ENCODE measurements at regions not wholly inside any gene's neighbourhood (a gene's known extent, or its start where the extent isn't known, plus 50 kb on each side); places are given as distances from the start of the nearest gene placed in this dataset.
A peak's percentile ranks its signal among the peaks of the same experiment; 100 is the strongest.

DNA sequence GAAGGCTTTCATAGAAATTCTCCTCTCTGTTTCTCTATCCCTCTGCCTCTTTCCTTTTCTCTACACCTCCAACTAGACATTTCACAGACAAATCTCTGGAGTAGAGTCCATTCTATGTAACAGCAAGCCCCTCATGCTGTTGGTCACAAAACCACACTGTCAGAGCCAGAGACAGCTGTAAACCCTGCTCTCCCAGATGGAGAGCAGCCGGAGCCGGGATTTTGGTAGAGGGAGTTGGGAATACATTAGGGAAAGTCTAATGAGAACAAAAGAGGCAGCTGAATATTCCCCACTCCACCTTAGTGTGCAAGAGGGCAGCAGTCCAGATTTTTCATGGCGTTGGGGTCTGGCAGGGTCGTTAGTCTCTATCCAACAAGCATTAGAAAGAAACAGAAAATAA, 68.3 kb upstream of the EDN1 start:
- no peak for DNase-seq

DNA sequence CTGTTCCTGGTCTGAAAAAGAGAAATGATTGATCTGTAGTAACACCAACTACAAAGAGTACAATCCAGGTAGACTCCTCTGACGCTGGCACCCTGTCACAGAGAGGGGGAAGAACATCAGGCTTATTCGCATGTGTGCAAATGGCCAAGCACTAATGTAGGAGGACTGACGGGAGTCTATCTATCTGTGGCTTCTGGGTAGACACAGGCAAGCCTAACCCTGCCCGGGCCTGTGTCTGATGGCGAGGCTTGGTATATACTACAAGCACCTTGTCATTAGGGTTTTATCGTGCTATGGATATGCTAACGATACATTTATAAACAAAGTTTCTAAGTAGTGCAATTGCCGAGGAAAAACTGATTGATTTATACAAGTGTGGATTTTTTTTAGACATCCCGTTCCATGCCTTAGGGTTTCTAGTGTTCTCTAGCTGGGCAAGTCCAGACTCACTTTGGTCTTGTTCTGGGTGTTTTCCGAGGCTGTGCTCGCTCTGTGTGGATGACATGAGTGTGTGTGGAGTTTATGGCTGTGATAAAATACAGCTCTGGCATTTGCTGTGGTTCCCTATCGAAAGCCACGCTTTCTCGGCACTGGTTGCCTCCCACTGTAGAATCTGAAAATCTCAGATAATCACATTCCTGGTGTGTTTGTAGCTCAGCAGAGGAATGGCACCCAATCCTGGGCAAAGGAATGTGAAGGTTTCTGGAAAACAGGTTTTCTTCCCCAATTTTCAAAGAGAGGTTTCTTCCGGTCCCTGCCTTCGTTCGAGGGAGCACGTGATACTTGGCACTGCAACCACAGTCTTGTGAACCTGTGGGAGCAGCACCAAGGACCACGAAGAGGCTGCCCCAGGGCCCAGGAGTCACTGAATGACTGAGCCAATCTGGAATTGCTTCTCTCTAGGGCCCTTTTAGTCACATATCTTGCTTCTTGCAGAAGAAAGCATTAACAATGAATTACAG, 67.5 kb upstream of the EDN1 start:
- DNase-seq = no peak

DNA sequence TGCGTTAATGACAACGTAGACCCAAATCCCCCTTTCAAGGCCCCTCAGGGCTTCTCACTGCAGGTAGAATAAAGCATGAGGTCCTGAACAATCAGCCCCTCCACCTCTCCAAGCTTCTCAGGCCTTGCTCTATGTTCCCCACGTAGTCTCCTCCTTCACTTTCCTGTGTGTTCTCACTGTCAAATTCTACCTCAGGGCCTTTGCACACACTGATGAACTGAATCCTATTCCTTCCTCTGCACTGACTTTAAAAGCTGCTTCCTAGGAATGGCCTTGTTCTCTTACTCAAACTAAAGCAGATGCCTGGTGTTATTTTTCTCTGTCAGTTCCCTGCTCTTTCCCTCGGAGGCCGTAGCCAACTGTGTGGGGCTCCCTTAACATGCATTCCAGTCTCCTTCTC, 66.8 kb upstream of the EDN1 start:
- DNase-seq = no peak

DNA sequence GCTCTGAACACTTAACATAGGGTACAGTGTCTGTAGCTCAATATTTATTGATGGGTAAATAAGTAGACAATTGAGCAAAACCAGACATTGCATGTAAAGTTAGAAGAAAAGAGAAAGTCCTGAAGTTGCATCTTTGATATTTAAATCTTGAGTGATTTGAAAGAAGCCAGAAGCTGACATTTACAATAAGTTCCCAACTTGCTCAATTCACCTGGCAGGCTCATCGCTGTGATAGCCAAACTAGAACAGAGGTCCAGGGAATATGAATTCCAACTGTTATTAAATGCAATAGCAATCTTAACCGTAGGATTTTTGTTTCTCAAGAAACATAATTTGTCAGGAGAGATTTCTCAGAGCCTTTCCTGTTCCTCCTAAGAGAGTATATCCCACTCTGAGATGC, 65.9 kb upstream of the EDN1 start:
- DNase-seq = no peak

DNA sequence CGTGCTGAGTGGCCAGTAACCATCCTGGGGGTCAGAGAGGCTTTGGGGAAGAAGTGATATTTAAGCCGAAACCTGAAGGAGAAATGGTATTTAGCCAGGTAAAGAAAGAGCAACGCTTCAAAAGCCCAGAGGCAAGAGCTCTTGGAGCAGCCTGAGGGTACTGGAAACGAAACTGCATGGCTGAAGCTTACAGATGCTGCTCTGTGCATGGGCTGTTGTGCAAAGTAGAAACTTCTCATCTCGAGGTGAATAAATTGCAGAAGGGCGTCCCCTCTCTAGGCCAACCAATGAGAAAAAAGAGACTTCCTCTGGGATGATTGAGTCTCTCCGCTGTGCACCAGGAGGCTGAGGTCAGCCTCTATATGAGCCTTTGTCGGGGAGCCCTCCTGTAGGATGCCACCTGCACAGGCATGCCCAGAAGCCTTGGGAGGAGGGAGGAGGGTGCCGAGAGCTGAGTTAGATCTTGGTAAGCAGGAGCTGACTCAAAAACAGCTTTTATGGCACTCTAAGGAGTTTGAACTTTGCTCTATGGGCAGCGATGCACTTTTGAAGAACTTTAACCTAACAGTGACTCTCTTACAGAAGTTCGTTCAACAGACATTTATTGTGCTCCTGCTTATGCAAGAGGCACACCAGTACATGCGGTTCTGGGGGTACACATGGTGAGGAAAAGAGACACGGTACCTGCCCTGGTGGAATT, 61.6 kb upstream of the EDN1 start:
- no peak for DNase-seq

DNA sequence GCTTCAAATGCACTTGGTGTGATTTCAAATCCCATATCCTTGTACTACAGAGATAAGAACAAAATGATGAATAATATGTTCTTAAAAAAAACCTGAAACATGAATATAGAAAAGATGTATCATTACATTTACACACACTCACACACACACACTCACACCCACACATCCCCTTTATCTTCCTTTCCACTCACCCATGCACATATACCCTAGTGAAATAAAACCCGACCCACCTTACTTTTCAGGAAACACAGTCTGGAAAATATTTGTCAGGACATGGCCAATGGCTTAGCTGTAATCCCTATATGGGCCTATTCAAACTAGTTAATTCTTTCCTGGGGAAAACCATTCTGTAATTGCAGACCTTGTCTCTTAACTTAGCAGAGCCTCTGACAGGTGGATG, 60.8 kb upstream of the EDN1 start:
- DNase-seq = no peak

DNA sequence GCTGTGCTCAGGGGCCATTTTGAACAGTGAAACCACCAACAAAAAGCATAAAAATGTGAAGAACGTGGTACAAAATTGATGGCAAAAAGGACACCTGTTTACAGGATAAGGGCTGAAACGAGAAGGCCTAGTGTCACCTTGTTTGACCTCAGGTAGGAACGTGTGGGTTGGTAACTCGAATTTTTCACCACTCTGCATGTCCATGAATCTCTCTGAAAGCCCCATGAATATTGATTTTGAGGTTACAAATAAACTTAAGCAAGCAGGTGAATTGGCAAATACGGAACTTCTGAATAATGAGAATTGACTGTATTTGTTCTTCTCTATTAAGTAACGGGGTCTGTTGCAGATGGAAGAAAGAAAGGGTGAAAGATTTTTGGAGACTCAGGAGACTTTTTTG, 59.6 kb upstream of the EDN1 start:
- no peak for DNase-seq

DNA sequence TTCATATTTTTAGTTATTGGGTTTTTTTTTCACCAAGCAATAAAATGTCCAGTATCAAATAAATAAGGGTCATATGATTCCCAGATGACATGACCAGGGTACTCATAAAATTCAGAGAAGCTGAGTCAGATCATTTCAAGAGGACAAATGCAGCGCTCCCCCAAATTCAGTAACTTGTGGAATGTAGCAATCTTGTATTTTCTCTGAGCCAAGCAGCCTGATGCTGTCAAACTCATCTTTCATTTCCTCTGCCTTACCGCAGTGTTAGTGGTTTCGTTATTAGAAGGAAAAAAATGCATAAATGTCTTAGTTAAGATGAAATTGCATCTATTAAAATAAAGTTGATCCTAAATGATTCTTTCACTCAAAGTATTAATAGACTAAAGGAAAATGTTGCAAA, 57.8 kb upstream of the EDN1 start:
- peak; percentile 35 to 72 (median 56) for DNase-seq

DNA sequence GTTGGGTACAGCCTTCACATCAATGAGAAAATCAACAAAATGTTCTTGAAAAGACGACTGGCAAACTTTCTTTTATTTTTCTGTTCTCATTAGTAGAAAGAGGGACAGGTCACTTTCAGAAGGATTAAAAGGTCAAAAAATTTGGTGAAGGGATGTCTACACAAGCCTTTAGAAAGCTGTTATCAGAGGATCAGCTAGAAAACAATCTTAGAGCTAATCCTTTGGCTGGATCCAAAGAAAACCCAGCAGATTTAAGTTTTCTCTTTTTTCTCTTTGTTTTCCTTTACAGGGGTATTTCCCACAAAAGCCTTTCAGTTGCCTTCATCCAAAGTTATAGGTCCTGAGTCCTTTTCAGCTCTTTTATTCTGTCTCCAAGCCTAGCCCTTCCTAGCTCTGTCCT, 57.3 kb upstream of the EDN1 start:
- DNase-seq = no peak

DNA sequence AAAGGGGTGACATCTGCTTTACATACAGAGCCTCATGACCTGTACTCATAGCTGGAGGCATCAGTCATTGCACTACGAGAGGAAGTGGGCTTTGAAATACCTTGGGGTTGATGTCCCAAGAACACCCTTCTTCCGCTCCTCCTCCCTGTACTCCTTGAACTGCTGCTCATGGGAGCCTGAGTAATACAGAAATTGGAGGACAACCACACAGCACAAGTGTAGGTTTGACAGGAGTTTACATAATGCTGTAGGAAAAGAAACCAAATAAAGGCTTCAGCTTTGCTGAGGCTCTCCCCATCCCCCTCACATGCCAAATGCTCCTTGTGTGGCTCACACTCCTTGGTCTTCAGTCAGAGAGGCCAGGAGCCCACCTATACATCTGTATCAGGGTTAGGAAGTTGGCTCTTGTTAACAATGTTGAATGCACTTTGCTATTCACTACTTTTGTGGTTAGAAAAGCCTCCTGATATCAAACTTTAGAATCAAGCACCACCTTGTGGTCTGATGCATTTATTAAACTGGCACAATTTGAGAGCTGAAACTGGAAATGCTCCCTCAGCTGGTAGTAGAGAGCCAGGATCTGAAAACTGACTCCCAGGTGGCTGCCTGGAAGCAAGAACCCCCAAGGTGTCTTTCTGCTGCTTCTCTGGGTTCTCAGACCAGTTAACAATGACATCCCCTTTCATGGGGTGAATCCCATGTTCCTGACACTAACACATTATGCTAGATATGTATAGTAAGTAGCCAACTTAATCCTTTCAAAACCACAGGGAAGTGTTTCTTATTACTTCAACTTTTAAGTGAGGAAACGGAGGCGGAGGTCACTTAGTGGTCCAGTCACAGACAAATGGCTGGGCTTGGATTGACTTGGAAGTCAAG, 56.2 kb upstream of the EDN1 start:
- peak; percentile 73 to 93 (median 82) for DNase-seq

DNA sequence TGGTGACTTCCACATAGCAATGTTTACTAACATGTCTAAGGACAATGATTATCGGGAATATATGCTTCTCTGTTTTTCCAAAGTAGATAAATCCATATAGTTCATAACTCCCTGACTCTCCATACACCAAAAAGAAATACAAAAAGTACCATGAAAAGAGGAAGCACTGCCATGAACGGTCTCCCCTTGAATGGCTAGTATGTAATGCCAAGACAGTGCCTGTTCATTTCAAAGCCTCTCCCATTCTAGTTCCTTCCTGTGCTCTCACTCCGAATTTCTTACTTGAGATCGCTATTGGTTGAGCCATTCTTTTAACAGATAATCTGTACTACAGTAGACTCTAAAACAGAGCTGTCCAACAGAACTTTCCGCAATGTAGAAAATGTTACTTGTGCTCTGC, 54.8 kb upstream of the EDN1 start:
- peak; percentile 26 to 59 (median 46) for DNase-seq

DNA sequence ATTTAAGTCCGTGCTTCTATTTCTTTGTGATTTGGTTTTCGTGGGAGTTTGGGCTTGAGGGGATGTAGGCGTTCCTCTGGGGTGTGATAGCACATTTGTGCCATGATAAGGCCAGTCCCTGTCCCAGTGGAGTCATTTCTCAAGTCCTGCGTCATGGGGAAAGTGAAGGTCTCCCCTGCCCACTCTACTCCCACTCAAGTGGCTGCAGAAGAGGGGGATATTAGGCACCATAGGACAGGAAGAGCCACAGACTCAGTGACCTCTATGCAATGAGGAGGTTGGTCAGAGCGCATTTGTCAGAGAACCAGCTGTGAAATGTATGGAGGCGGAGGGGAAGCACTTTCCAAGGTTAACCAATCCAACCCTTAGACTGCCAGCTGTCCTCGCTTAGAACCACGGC, 51.9 kb upstream of the EDN1 start:
- DNase-seq = peak; percentile 81 to 95 (median 87)
